Neural progenitor cell (in vitro differentiated cells): ENCODE measurements at regions not wholly inside any gene's neighbourhood (a gene's known extent, or its start where the extent isn't known, plus 50 kb on each side); places are given as distances from the start of the nearest gene placed in this dataset.

Experiments
- DNase-seq: peaks from one replicate; pipeline ENCODE4 v3.0.0-alpha.2; 2016; ENCODE audit warnings: low spot score
- H2AFZ ChIP-seq: fragments of 200-600 bp; sonication (generic); replicated peaks from 2 replicates; pipeline ENCODE4 v1.6.1; 2016; ENCODE audit warnings: antibody characterized with exemption
- H3F3A ChIP-seq: fragments of 200-600 bp; sonication (generic); 2 replicates; pipeline ENCODE4 v1.6.1; 2016; ENCODE audit warnings: antibody characterized with exemption, low read depth
- H3K27ac ChIP-seq: fragments of 200-600 bp; sonication (generic); 2 replicates; pipeline ENCODE4 v1.5.1; 2016; ENCODE audit warnings: mild to moderate bottlenecking
- H3K27me3 ChIP-seq: fragments of 200-600 bp; sonication (generic); 2 replicates; pipeline ENCODE4 v1.6.1; 2016; ENCODE audit warnings: mild to moderate bottlenecking, moderate library complexity
- H3K36me3 ChIP-seq: fragments of 200-600 bp; sonication (generic); 2 replicates; pipeline ENCODE4 v1.5.1; 2016
- H3K4me1 ChIP-seq: fragments of 200-600 bp; sonication (generic); 2 replicates; pipeline ENCODE4 v1.6.1; 2016; ENCODE audit warnings: mixed run types
- H3K4me2 ChIP-seq: fragments of 200-600 bp; sonication (generic); 2 replicates; pipeline ENCODE4 v1.6.1; 2016
- H3K4me3 ChIP-seq: fragments of 200-600 bp; sonication (generic); 2 replicates; pipeline ENCODE4 v1.5.1; 2016
- H3K79me2 ChIP-seq: fragments of 200-600 bp; sonication (generic); 2 replicates; pipeline ENCODE4 v1.6.1; 2016; ENCODE audit warnings: low read depth
- H3K9ac ChIP-seq: fragments of 200-600 bp; sonication (generic); 2 replicates; pipeline ENCODE4 v1.6.1; 2016
- H3K9me3 ChIP-seq: fragments of 200-600 bp; sonication (generic); 2 replicates; pipeline ENCODE4 v1.5.1; 2016; ENCODE audit warnings: low read depth
- H4K20me1 ChIP-seq: fragments of 200-600 bp; sonication (generic); 2 replicates; pipeline ENCODE4 v1.6.1; 2016; ENCODE audit warnings: low read depth
- H3K27ac Mint-ChIP-seq: 3 replicates; pipeline ENCODE4 v1.8.0; 2021; ENCODE audit warnings: mixed read lengths
- H3K27me3 Mint-ChIP-seq: 2 replicates; pipeline ENCODE4 v1.8.0; 2022; ENCODE audit warnings: low read depth, mild to moderate bottlenecking, inconsistent platforms, moderate library complexity, mixed read lengths; ENCODE audit not compliant: insufficient read depth
- H3K36me3 Mint-ChIP-seq: 3 replicates; pipeline ENCODE4 v1.8.0; 2021; ENCODE audit warnings: mixed read lengths
- H3K4me1 Mint-ChIP-seq: 3 replicates; pipeline ENCODE4 v1.8.0; 2021; ENCODE audit warnings: mixed read lengths
- H3K4me3 Mint-ChIP-seq: 3 replicates; pipeline ENCODE4 v1.8.0; 2021; ENCODE audit warnings: mild to moderate bottlenecking, moderate library complexity, mixed read lengths
- H3K9me3 Mint-ChIP-seq: 3 replicates; pipeline ENCODE4 v1.8.0; 2020; ENCODE audit warnings: mixed read lengths
- EZH2 ChIP-seq: fragments of 200-600 bp; sonication (generic); IDR thresholded peaks from 2 replicates; pipeline ENCODE4 v1.6.1; 2017; ENCODE audit warnings: antibody characterized with exemption, mild to moderate bottlenecking, moderate library complexity
- EZH2phosphoT487 ChIP-seq: fragments of 200-600 bp; sonication (generic); IDR thresholded peaks from 2 replicates; pipeline ENCODE4 v1.6.1; 2017; ENCODE audit warnings: antibody characterized with exemption
- TF ChIP-seq, protein P1 (sequence below): fragments of 200-600 bp; sonication (generic); IDR thresholded peaks from 2 replicates; pipeline ENCODE4 v1.5.1; 2017; ENCODE audit warnings: antibody characterized with exemption, mild to moderate bottlenecking

DNA sequence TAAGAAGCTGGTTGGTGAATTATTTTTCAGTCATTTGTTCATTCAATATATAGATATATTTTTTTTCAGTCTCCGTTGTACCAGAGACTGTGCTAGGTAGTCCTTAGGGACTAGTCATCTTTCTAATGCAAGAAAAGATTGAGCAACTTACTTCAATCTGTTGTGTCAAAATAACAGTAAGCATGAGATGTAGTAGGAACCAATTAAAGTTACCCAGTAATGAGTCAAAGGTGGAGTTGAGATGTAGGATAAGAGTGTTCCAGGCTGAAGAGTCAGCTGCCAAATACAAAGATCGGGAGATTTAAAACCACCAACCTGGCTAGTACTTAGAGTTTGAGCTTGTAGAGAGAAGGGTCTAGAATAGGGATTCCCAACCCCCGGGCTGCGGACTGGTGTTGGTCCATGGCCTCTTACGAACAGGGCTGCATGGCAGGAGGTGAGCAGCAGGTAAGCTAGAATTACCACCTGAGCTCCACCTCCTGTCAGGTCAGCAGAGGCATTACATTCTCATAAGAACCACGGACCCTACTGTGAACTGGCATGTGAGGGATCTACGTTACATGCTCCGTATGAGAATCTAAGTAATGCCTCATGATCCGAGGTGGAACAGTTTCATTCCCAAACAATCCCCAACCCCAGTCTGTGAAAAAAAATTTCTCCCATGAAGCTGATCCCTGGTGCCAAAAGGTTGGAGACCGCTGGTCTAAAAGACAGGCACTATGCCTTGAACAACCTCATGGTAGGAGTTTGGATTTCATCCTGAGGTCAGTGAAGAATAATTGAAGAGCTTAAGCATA is 1241.5 kb upstream of the WWC1 start:
- no peak for DNase-seq

DNA sequence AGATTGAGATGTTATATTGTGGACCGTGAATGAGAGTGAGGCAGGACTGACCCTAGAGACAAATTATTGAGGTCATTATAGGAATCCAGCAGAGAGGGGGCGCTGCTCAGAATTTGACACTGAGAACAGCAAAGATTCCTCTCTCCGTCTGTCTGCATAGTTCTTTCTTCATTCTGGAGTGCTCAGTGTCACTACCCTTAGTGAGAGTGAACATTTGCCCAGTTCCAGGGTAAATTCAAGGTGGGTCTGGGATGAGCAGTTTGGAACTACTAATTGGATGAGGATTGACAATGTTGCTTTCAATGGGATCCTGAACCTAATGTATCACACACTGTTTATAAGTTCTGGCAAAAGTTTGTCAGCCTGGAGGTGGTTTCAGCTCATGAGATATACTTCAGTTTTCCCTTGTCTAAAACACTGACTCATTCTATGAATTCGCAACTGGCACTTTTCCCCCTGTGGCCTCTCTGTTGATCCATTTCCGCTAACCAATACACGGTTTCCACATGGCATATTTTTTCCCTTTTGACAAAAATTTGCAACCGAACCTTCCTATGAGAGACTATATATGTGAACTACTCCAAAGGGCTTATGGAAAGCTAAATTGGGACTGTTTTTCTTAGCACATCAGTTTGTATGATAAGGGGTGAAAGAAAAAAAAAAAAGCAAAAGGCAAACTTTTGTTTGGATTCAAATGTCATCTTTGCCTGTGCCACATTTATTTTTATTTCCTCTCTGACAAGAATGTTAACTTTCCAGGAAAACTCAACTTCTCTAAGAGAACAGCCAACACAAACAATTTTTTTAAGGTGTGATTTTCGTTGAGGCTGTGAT is 1240.7 kb upstream of the WWC1 start:
- Histone ChIP-seq H3K4me3 (no peak overlapping the region), H3K27ac (no peak overlapping the region), H3K9me3 (no peaks in the 10 kb centered on the region), H3K79me2 (no peaks in the 10 kb centered on the region), H3K4me1 (no peaks in the 10 kb centered on the region), H3F3A (no peaks in the 10 kb centered on the region), H3K9ac (no peak overlapping the region), H4K20me1 (no peaks in the 10 kb centered on the region), H3K4me2 (no peak overlapping the region), H2AFZ (no peak overlapping the region), H3K27me3 (no peaks in the 10 kb centered on the region), H3K36me3 (no peaks in the 10 kb centered on the region)
- no peak overlapping the region for H3K4me3 Mint-ChIP-seq
- H3K9me3 Mint-ChIP-seq: peaks cover 13% of the 10 kb centered on the region
- TF ChIP-seq EZH2: no peak
- TF ChIP-seq, protein P1, sequence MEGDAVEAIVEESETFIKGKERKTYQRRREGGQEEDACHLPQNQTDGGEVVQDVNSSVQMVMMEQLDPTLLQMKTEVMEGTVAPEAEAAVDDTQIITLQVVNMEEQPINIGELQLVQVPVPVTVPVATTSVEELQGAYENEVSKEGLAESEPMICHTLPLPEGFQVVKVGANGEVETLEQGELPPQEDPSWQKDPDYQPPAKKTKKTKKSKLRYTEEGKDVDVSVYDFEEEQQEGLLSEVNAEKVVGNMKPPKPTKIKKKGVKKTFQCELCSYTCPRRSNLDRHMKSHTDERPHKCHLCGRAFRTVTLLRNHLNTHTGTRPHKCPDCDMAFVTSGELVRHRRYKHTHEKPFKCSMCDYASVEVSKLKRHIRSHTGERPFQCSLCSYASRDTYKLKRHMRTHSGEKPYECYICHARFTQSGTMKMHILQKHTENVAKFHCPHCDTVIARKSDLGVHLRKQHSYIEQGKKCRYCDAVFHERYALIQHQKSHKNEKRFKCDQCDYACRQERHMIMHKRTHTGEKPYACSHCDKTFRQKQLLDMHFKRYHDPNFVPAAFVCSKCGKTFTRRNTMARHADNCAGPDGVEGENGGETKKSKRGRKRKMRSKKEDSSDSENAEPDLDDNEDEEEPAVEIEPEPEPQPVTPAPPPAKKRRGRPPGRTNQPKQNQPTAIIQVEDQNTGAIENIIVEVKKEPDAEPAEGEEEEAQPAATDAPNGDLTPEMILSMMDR: peak; percentile 46
- no peak for TF ChIP-seq EZH2phosphoT487
- peaks cover 4% of the 10 kb centered on the region for H3K27me3 Mint-ChIP-seq
- no peak for DNase-seq
- no peaks in the 10 kb centered on the region for H3K4me1 Mint-ChIP-seq
- peaks cover 3% of the 10 kb centered on the region for H3K36me3 Mint-ChIP-seq
- H3K27ac Mint-ChIP-seq: no peak overlapping the region

More for the DNA sequence above, 1241.5 kb upstream of the WWC1 start:
- peaks cover 3% of the 10 kb centered on the region for H3K36me3 Mint-ChIP-seq
- no peaks in the 10 kb centered on the region for H3K4me1 Mint-ChIP-seq
- no peaks in the 10 kb centered on the region for H3K4me1 ChIP-seq
- H3K27me3 Mint-ChIP-seq: peaks cover 4% of the 10 kb centered on the region
- H3K27me3 ChIP-seq: no peaks in the 10 kb centered on the region
- H3K9ac ChIP-seq: no peak overlapping the region
- no peak overlapping the region for H2AFZ ChIP-seq
- H3K4me3 Mint-ChIP-seq: no peak overlapping the region
- H3K79me2 ChIP-seq: no peaks in the 10 kb centered on the region
- H3K36me3 ChIP-seq: no peaks in the 10 kb centered on the region
- no peak overlapping the region for H3K27ac ChIP-seq
- no peaks in the 10 kb centered on the region for H3K9me3 ChIP-seq
- no peak overlapping the region for H3K27ac Mint-ChIP-seq
- no peak overlapping the region for H3K4me2 ChIP-seq
- H4K20me1 ChIP-seq: no peaks in the 10 kb centered on the region
- H3K4me3 ChIP-seq: no peak overlapping the region
- no peaks in the 10 kb centered on the region for H3F3A ChIP-seq
- TF ChIP-seq, protein P1: no peak
- no peak for TF ChIP-seq EZH2phosphoT487
- no peak for TF ChIP-seq EZH2
- peaks cover 8% of the 10 kb centered on the region for H3K9me3 Mint-ChIP-seq

DNA sequence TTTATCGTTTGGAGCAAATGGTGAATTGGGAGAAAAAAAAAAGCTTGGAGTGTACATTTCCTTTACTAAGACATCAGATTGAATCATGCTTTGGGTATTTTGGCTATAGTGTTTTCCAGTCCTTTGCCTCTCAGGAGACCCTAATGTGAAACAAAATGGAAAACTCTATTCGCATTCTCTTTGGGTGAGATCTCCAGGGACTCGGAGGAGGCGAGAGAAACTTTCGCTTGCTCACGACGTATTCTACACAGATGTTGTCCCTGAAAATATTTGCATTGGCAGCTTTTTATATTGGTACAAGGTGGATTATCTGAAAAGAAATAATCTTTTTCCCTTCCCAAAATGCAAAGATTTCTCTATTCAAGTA is 1240.1 kb upstream of the WWC1 start:
- no peaks in the 10 kb centered on the region for H4K20me1 ChIP-seq
- Mint-ChIP-seq H3K4me3 (no peak overlapping the region), H3K27ac (no peak overlapping the region), H3K36me3 (peaks cover 3% of the 10 kb centered on the region), H3K9me3 (peaks cover 17% of the 10 kb centered on the region), H3K4me1 (no peaks in the 10 kb centered on the region), H3K27me3 (peaks cover 4% of the 10 kb centered on the region)
- no peak for DNase-seq
- no peak overlapping the region for H3K4me2 ChIP-seq
- no peaks in the 10 kb centered on the region for H3K4me1 ChIP-seq
- H3K36me3 ChIP-seq: no peaks in the 10 kb centered on the region
- H3K27me3 ChIP-seq: no peaks in the 10 kb centered on the region
- no peaks in the 10 kb centered on the region for H3K79me2 ChIP-seq
- TF ChIP-seq EZH2phosphoT487 (no peak), EZH2 (no peak)
- TF ChIP-seq, protein P1: no peak
- no peak overlapping the region for H2AFZ ChIP-seq
- H3K4me3 ChIP-seq: no peak overlapping the region
- no peak overlapping the region for H3K27ac ChIP-seq
- H3K9ac ChIP-seq: no peak overlapping the region
- H3F3A ChIP-seq: no peaks in the 10 kb centered on the region
- no peaks in the 10 kb centered on the region for H3K9me3 ChIP-seq
